ENCODE measurements at regions not wholly inside any gene's neighbourhood (a gene's known extent, or its start where the extent isn't known, plus 50 kb on each side); places are given as distances from the start of the nearest gene placed in this dataset.

DNA sequence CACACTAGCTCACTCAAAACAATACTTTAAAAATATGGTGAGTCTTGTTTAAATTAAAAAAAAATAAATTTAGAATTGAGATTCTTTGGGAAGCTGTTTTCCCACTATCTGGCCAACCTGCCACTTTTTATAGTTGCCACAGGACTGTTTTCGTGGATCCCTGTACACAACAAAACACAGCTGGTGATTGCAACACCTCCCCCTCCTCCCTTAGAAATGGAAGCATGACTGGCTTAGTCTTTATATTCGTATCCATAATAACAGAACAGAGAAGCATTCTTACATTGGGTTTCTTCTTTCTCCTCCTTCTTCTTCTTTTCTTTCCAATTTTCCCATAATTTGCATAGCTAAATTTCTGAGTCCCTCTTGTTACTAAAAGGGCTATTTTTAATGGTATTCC, 79.5 kb upstream of the GJB6 start:
- H3K27ac ChIP-seq (ENCODE audit: extremely low read depth, low read depth, low read length): no peak overlapping the region
- no peaks in the 10 kb centered on the region for H3K36me3 ChIP-seq (ENCODE audit: control insufficient read depth, insufficient read depth, low read length)
- BruUV-seq (replicated peaks): no TSS peak
- H3K4me3 ChIP-seq: no peak overlapping the region
- H3K27me3 ChIP-seq (ENCODE audit: control insufficient read depth in 2 of 2, insufficient read depth in 2 of 2, low read length in 2 of 2): no peaks in the 10 kb centered on the region
- no peak for FAIRE-seq
- no peak overlapping the region for H2AFZ ChIP-seq (ENCODE audit: low read depth, low read length)
- intact Hi-C loops (cut with micrococcal nuclease): no loop called here
- no peak for DNase-seq (ENCODE audit: extremely low read depth in 1 of 4, low spot score in 3 of 4)
- no peaks in the 10 kb centered on the region for H4K20me1 ChIP-seq (replicated peaks; ENCODE audit: control insufficient read depth, insufficient read depth, low read length)
- no peaks in the 10 kb centered on the region for H3K9me3 ChIP-seq (replicated peaks; ENCODE audit: control insufficient read depth, insufficient read depth, low read depth, low read length)
- CTCF ChIA-PET (ENCODE audit: low intra/inter-chr PET ratio): no interaction called here
- H3K9me1 ChIP-seq (ENCODE audit: control insufficient read depth, insufficient read depth, low read length): no peaks in the 10 kb centered on the region
- WGBS (ENCODE audit: insufficient coverage, low coverage, missing lambda C conversion rate): 0% methylated on average over 2 of the region's 2 CpGs
- no peak overlapping the region for H3K4me2 ChIP-seq (ENCODE audit: insufficient read depth, low read length)
- H3K79me2 ChIP-seq (ENCODE audit: control insufficient read depth, insufficient read depth, low read length): no peaks in the 10 kb centered on the region
- in situ Hi-C loops (cut with MboI): no loop called here
- no peak for TF ChIP-seq RNF2 (IDR thresholded peaks at IDR 0.05)
- no peak for TF ChIP-seq ZNF274 (IDR thresholded peaks at IDR 0.05; ENCODE audit: borderline replicate concordance, low read depth, low read length)
- TF ChIP-seq NFYB (IDR thresholded peaks at IDR 0.05; ENCODE audit: extremely low read depth, insufficient read length): no peak
- no peak for TF ChIP-seq THRA (IDR thresholded peaks at IDR 0.05)
- no peak for TF ChIP-seq MTF1 (CRISPR knock-in tag; IDR thresholded peaks at IDR 0.05; ENCODE audit: borderline replicate concordance)
- TF ChIP-seq, protein P1, sequence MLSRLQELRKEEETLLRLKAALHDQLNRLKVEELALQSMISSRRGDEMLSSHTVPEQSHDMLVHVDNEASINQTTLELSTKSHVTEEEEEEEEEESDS (CRISPR knock-in tag; IDR thresholded peaks at IDR 0.05): no peak
- no peak for TF ChIP-seq POLR3G (IDR thresholded peaks at IDR 0.05; ENCODE audit: extremely low read depth, insufficient read length, insufficient replicate concordance)
- TF ChIP-seq E4F1 (CRISPR knock-in tag; IDR thresholded peaks at IDR 0.05; ENCODE audit: borderline replicate concordance): no peak
- POLR2A ChIA-PET: no interaction called here
- no peak overlapping the region for H3K9ac ChIP-seq (ENCODE audit: insufficient read depth in 1 of 2, low read depth in 2 of 2, low read length in 2 of 2)
- no peaks in the 10 kb centered on the region for H3K4me1 ChIP-seq (replicated peaks in 1 of 2; ENCODE audit: control insufficient read depth in 2 of 2, insufficient read depth in 2 of 2, low read length in 2 of 2)
- ATAC-seq: no peak
